Testis (tissue), 2 donors: ENCODE measurements at regions not wholly inside any gene's neighbourhood (a gene's known extent, or its start where the extent isn't known, plus 50 kb on each side); places are given as distances from the start of the nearest gene placed in this dataset.

Experiments used
- DNase-seq: peaks from one replicate; pipeline ENCODE4 v3.0.0-alpha.2; 2019
- H3K27ac ChIP-seq, 2 donors: fragments of 200-600 bp; sonication (generic); one replicate each; pipeline ENCODE4 v1.5.1; 2019
- H3K27me3 ChIP-seq: fragments of 200-600 bp; sonication (generic); one replicate; pipeline ENCODE4 v1.5.1; 2019
- H3K36me3 ChIP-seq: fragments of 200-600 bp; sonication (generic); one replicate; pipeline ENCODE4 v1.5.1; 2017; ENCODE audit warnings: low read depth; ENCODE audit errors: missing control alignments
- H3K4me1 ChIP-seq: fragments of 200-600 bp; sonication (generic); one replicate; pipeline ENCODE4 v1.5.1; 2019
- H3K4me3 ChIP-seq, 2 donors: fragments of 200-600 bp; sonication (generic); one replicate each; pipeline ENCODE4 v1.5.1; 2017 to 2019
- H3K9me3 ChIP-seq: fragments of 200-600 bp; sonication (generic); one replicate; pipeline ENCODE4 v1.5.1; 2017
- POLR2A ChIP-seq: fragments of 450-650 bp; IDR thresholded peaks from one replicate; pipeline ENCODE4 v1.6.1; 2017; ENCODE audit warnings: antibody characterized with exemption, mild to moderate bottlenecking, moderate library complexity
- WGBS, 2 donors: methylation state at CpG; one replicate each; pipeline ENCODE4 v1.1.5; 2018; 5-methylcytosine and 5-hydroxymethylcytosine counted together
- intact Hi-C: fragments of 100-400 bp; cut with DNase I; formaldehyde crosslinking; loops from one replicate; pipeline ENCODE4 v1.15.1; 2023; ENCODE audit warnings: low total_unique reads
- TF ChIP-seq, protein P1 (sequence below), 3 experiments: fragments of 450-650 bp in 2 of 3; fragments of 200-600 bp in 1 of 3; sonication (generic) in 1 of 3; IDR thresholded peaks; one replicate each; pipeline ENCODE4 v1.5.1; 2016 to 2019; ENCODE audit warnings: antibody characterized with exemption in 3 of 3, mild to moderate bottlenecking in 2 of 3, moderate library complexity in 1 of 3

DNA sequence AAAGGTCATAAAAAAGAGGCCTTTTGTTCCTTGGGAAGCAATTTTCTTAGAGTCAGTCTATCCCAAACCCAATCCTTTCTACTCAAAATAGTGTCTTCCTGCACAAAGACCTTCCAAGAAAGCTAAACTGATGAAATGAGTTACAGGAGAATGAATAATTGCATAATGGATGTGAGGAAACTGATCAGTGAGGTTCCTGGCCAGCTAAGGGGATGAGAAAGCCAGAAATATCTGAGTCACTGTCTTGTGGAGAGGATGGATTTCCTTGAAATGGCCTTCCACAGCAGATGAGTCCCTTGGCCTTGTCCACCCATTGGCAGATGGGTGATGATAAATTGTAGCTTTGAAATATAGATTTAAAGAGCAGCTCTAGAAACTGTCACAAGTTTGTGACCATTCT, 756.1 kb downstream of the DNAH5 start:
- TF ChIP-seq, protein P1, sequence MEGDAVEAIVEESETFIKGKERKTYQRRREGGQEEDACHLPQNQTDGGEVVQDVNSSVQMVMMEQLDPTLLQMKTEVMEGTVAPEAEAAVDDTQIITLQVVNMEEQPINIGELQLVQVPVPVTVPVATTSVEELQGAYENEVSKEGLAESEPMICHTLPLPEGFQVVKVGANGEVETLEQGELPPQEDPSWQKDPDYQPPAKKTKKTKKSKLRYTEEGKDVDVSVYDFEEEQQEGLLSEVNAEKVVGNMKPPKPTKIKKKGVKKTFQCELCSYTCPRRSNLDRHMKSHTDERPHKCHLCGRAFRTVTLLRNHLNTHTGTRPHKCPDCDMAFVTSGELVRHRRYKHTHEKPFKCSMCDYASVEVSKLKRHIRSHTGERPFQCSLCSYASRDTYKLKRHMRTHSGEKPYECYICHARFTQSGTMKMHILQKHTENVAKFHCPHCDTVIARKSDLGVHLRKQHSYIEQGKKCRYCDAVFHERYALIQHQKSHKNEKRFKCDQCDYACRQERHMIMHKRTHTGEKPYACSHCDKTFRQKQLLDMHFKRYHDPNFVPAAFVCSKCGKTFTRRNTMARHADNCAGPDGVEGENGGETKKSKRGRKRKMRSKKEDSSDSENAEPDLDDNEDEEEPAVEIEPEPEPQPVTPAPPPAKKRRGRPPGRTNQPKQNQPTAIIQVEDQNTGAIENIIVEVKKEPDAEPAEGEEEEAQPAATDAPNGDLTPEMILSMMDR (IDR thresholded peaks at IDR 0.05), result no peak
- no peak for TF ChIP-seq POLR2A
- no peaks in the 10 kb centered on the region for H3K27me3 ChIP-seq
- DNase-seq, result no peak
- H3K27ac ChIP-seq, result no peak overlapping the region
- no peaks in the 10 kb centered on the region for H3K9me3 ChIP-seq
- no peaks in the 10 kb centered on the region for H3K4me1 ChIP-seq
- intact Hi-C loops, result no loop called here
- H3K36me3 ChIP-seq, result no peaks in the 10 kb centered on the region
- no peak overlapping the region for H3K4me3 ChIP-seq

DNA sequence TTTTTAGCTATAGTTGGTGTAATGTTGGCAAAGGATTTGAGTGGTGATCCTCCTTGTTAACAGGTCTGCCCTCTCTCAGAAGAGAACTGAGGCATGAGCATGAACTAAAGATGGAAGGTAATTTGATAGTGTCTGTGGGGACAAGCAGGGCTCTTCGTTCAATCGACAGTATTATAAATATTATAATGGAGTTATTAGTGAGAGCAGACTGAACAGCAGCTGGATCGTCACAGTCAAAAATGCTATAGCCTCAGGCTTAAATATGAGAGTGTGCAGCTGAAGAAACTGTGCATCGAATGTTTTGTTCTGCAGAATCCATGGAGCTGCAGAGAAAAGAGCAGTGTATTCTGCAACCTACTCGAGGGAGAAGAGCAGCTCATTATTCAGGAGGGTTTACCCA, 757.3 kb downstream of the DNAH5 start:
- H3K27ac ChIP-seq, result no peak overlapping the region
- H3K9me3 ChIP-seq, result no peaks in the 10 kb centered on the region
- no peak for TF ChIP-seq POLR2A
- TF ChIP-seq, protein P1 (IDR thresholded peaks at IDR 0.05), result no peak
- no peak overlapping the region for H3K4me3 ChIP-seq
- WGBS, 2 donors, result 76 to 78% methylated on average over 5 of the region's 5 CpGs
- no peak for DNase-seq
- no peaks in the 10 kb centered on the region for H3K27me3 ChIP-seq
- no peaks in the 10 kb centered on the region for H3K4me1 ChIP-seq
- no peaks in the 10 kb centered on the region for H3K36me3 ChIP-seq
- intact Hi-C loops, result no loop called here

DNA sequence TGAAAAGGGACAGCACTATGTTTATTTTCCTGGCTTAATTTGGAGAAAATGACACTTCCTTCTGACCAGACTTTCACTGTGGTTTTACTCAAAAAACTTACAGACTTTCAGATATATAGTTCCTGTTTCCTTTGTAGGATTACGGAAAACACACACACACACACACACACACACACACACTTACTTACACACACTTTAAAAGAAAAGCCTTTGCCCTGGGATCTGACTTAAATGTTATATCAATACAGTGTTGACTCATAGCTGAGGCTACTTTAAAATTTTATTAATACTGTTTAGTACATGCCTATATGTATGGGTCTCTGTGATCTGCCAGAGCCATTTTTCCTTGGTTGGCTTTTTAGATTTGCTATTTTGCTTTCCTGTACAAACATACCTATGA, 758.3 kb downstream of the DNAH5 start:
- 50 to 57% methylated on average over 1 of the region's 1 CpG for WGBS, 2 donors
- no peak for TF ChIP-seq POLR2A
- TF ChIP-seq, protein P1 (IDR thresholded peaks at IDR 0.05), result no peak
- H3K36me3 ChIP-seq, result no peaks in the 10 kb centered on the region
- no peak overlapping the region for H3K4me3 ChIP-seq
- H3K9me3 ChIP-seq, result no peaks in the 10 kb centered on the region
- DNase-seq, result no peak
- intact Hi-C loops, result no loop called here
- H3K27ac ChIP-seq, result no peak overlapping the region
- no peaks in the 10 kb centered on the region for H3K27me3 ChIP-seq
- H3K4me1 ChIP-seq, result no peaks in the 10 kb centered on the region

DNA sequence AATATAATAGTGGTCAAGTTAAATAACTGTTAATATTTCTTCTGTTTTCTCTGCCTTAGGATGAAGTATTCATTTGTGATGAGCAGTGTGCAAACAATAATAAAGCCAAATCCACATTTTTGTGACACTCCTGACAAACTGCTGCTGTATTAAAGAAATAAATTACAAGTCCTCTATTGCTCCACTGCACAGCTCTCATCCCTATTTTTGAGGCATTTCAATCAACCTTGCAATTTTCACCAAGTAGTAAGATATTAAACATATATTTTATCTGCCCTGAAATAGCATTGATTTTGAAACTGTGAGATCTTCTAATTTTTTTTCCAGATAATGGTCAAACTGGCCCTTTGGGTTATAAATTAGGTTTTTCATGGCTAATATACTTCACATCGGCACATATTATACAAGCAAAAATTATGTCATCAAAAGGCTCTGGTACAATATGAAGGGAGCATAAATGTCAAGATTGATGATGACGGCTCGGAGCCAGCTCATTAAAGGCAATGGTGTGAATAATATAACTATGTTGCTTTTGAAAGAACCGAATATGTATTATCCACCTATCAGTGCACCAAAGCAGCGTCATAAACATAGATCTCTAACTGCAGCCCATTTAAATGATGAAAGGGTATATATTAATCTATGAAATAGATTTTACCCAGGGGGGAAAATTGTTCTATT, 764.9 kb downstream of the DNAH5 start:
- no peak for DNase-seq
- 66 to 72% methylated on average over 5 of the region's 5 CpGs for WGBS, 2 donors
- intact Hi-C loops, result no loop called here

More for the DNA sequence above, 764.9 kb downstream of the DNAH5 start:
- H3K4me1 ChIP-seq, result no peaks in the 10 kb centered on the region
- H3K27me3 ChIP-seq, result no peaks in the 10 kb centered on the region
- no peaks in the 10 kb centered on the region for H3K36me3 ChIP-seq
- no peak overlapping the region for H3K4me3 ChIP-seq
- TF ChIP-seq, protein P1 (IDR thresholded peaks at IDR 0.05), result no peak
- TF ChIP-seq POLR2A, result no peak
- no peaks in the 10 kb centered on the region for H3K9me3 ChIP-seq
- H3K27ac ChIP-seq, result no peak overlapping the region
